ENCODE measurements at regions not wholly inside any gene's neighbourhood (a gene's known extent, or its start where the extent isn't known, plus 50 kb on each side); places are given as distances from the start of the nearest gene placed in this dataset.

DNA sequence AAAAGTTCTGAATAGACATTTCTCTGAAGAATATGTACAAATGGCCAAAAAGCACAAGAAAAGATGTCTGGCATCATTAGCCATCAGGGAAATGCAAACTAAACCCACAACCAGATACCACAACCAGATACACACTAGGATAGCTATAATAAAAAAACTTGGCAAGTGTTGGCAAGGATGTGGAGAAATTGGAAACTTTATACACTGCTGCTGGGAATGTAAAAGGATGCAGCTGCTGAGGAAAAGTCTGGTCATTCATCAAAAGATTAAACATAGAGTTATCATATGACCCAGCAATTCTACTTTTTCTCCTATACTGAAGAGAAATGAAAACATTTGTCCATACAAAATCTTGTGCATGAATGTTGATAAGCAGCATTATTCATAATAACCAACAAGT is 92.3 kb downstream of the UCHL1 start:
- H3K36me3 ChIP-seq (replicated peaks; ENCODE audit: insufficient read depth, low read depth) = no peaks in the 10 kb centered on the region
- H3K4me1 ChIP-seq (ENCODE audit: insufficient read depth) = peaks cover 13% of the 10 kb centered on the region
- H3K4me2 ChIP-seq = no peak overlapping the region
- no peak overlapping the region for H2AFZ ChIP-seq
- H4K20me1 ChIP-seq (ENCODE audit: insufficient read depth, poor library complexity, severe bottlenecking) = no peaks in the 10 kb centered on the region
- H3K79me2 ChIP-seq = no peaks in the 10 kb centered on the region
- TF ChIP-seq, protein P1, sequence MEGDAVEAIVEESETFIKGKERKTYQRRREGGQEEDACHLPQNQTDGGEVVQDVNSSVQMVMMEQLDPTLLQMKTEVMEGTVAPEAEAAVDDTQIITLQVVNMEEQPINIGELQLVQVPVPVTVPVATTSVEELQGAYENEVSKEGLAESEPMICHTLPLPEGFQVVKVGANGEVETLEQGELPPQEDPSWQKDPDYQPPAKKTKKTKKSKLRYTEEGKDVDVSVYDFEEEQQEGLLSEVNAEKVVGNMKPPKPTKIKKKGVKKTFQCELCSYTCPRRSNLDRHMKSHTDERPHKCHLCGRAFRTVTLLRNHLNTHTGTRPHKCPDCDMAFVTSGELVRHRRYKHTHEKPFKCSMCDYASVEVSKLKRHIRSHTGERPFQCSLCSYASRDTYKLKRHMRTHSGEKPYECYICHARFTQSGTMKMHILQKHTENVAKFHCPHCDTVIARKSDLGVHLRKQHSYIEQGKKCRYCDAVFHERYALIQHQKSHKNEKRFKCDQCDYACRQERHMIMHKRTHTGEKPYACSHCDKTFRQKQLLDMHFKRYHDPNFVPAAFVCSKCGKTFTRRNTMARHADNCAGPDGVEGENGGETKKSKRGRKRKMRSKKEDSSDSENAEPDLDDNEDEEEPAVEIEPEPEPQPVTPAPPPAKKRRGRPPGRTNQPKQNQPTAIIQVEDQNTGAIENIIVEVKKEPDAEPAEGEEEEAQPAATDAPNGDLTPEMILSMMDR (IDR thresholded peaks at IDR 0.05; ENCODE audit: poor library complexity) = no peak
- TF ChIP-seq EZH2phosphoT487 (IDR thresholded peaks at IDR 0.05; ENCODE audit: low read depth, severe bottlenecking, unreplicated experiment) (no peak), EZH2 (IDR thresholded peaks at IDR 0.05; ENCODE audit: borderline replicate concordance) (no peak)
- H3K27ac ChIP-seq = no peak overlapping the region
- H3K4me3 ChIP-seq = no peak overlapping the region
- H3K9me2 ChIP-seq (replicated peaks; ENCODE audit: insufficient read depth) = no peaks in the 10 kb centered on the region
- no peaks in the 10 kb centered on the region for H3K9me3 ChIP-seq (ENCODE audit: low read depth)
- no peaks in the 10 kb centered on the region for H3K27me3 ChIP-seq
- DNase-seq (ENCODE audit: low spot score) = no peak

DNA sequence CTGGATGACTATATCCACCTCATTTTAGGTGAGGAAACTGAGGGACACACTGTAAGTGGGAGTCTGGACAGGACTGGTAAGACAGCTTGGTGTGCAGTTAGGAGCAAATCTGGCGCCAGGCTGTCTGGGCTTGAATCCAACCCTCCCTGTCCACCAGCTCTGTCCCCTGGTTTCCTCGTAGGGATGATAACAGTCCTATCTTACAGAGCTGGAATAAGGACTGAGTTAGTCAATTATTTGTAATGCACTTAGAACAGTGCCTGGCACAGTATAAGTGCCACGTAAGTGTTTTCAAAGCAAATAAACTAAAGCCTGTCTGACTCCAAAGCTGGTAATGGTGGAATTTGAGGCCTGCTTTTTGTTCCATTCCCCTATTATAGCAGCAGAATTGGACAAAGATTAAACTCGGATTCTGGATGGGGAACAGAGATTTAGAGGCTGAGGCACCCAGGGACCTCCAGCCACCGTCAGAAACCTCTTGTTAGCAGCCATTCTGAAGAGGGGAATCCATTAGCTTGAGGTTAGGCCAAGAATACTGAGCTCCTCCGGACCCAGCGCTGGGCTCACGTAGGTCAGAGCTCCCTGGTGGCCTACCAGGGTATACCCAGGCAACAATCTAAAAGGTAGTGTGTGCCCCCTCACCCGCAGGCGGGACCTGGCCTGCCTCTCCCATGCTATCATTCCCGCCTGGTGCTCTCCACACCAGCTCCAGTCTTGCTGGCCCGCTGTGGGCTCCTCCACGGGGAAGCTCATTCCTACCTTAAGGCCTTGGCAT is 102.1 kb downstream of the UCHL1 start:
- WGBS (ENCODE audit: low lambda C conversion rate, missing lambda C conversion rate) = 59% methylated on average over 13 of the region's 13 CpGs
- no peak overlapping the region for H3K4me3 ChIP-seq
- peaks cover 29% of the 10 kb centered on the region for H3K27me3 ChIP-seq
- no peaks in the 10 kb centered on the region for H4K20me1 ChIP-seq (ENCODE audit: insufficient read depth, poor library complexity, severe bottlenecking)
- TF ChIP-seq, protein P1 (IDR thresholded peaks at IDR 0.05; ENCODE audit: poor library complexity) = no peak
- TF ChIP-seq EZH2phosphoT487 (IDR thresholded peaks at IDR 0.05; ENCODE audit: low read depth, severe bottlenecking, unreplicated experiment) = no peak
- no peak for TF ChIP-seq EZH2 (IDR thresholded peaks at IDR 0.05; ENCODE audit: borderline replicate concordance)
- peaks cover 10% of the 10 kb centered on the region for H3K4me1 ChIP-seq (ENCODE audit: insufficient read depth)
- no peaks in the 10 kb centered on the region for H3K9me3 ChIP-seq (ENCODE audit: low read depth)
- H2AFZ ChIP-seq = no peak overlapping the region
- H3K27ac ChIP-seq = peak overlapping the region; percentile 25
- H3K4me2 ChIP-seq = no peak overlapping the region
- DNase-seq (ENCODE audit: low spot score) = no peak
- H3K36me3 ChIP-seq (replicated peaks; ENCODE audit: insufficient read depth, low read depth) = no peaks in the 10 kb centered on the region
- H3K79me2 ChIP-seq = no peaks in the 10 kb centered on the region
- no peaks in the 10 kb centered on the region for H3K9me2 ChIP-seq (replicated peaks; ENCODE audit: insufficient read depth)

DNA sequence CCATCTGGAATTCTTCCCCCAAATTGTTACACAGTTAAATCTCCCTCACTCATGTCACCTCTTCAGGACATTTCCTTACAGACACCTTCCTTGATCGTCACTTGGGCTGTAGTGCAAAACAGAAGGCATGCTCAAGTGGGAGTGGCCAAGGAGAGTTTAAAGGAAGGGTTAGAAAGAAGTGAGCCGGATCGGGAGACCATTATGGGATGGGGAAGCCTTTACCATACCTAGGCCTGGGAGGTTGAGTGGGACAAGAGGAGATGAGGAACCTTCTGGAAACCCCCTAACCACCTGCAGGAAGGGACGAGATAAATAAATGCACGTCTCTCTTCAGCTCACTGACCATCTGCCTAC is 102.7 kb downstream of the UCHL1 start:
- Histone ChIP-seq H3K9me2 (replicated peaks; ENCODE audit: insufficient read depth) (no peaks in the 10 kb centered on the region), H3K79me2 (peaks cover 2% of the 10 kb centered on the region), H3K27ac (peak overlapping the region; percentile 25), H4K20me1 (ENCODE audit: insufficient read depth, poor library complexity, severe bottlenecking) (no peaks in the 10 kb centered on the region), H3K4me3 (no peak overlapping the region), H3K9me3 (ENCODE audit: low read depth) (no peaks in the 10 kb centered on the region), H3K27me3 (peaks cover 35% of the 10 kb centered on the region), H3K4me2 (peak overlapping the region; percentile 99), H3K36me3 (replicated peaks; ENCODE audit: insufficient read depth, low read depth) (no peaks in the 10 kb centered on the region), H2AFZ (no peak overlapping the region), H3K4me1 (ENCODE audit: insufficient read depth) (peaks cover 10% of the 10 kb centered on the region)
- TF ChIP-seq, protein P1 (IDR thresholded peaks at IDR 0.05; ENCODE audit: poor library complexity) = no peak
- no peak for TF ChIP-seq EZH2 (IDR thresholded peaks at IDR 0.05; ENCODE audit: borderline replicate concordance)
- TF ChIP-seq EZH2phosphoT487 (IDR thresholded peaks at IDR 0.05; ENCODE audit: low read depth, severe bottlenecking, unreplicated experiment) = no peak
- WGBS (ENCODE audit: low lambda C conversion rate, missing lambda C conversion rate) = 56% methylated on average over 5 of the region's 5 CpGs
- no peak for DNase-seq (ENCODE audit: low spot score)
